Esophagus (tissue), 2 donors: ENCODE measurements at regions not wholly inside any gene's neighbourhood (a gene's known extent, or its start where the extent isn't known, plus 50 kb on each side); places are given as distances from the start of the nearest gene placed in this dataset.

Experiments
- H3K27ac ChIP-seq, 2 donors: one replicate each; pipeline ENCODE4 v1.5.1; 2013; ENCODE audit warnings: low read depth in 2 of 2, mild to moderate bottlenecking in 2 of 2, inconsistent platforms in 1 of 2, low read length in 1 of 2, moderate library complexity in 1 of 2
- H3K27me3 ChIP-seq, 2 donors: one replicate each; pipeline ENCODE4 v1.6.1; 2013; ENCODE audit warnings: low read length in 2 of 2, control low read depth in 1 of 2, mild to moderate bottlenecking in 1 of 2; ENCODE audit not compliant: insufficient read depth in 2 of 2, control insufficient read depth in 1 of 2
- H3K36me3 ChIP-seq, 2 donors: one replicate each; pipeline ENCODE4 v1.6.1; 2013; ENCODE audit warnings: low read length in 1 of 2; ENCODE audit not compliant: control insufficient read depth in 2 of 2, insufficient read depth in 2 of 2
- H3K4me1 ChIP-seq, 2 donors: one replicate each; pipeline ENCODE4 v1.6.1; 2013; ENCODE audit warnings: low read length in 1 of 2; ENCODE audit not compliant: control insufficient read depth in 2 of 2, insufficient read depth in 2 of 2
- H3K4me3 ChIP-seq, 2 donors: one replicate each; pipeline ENCODE4 v1.5.1; 2013; ENCODE audit warnings: low read length in 2 of 2, mild to moderate bottlenecking in 2 of 2, low read depth in 1 of 2, moderate library complexity in 1 of 2
- H3K9me3 ChIP-seq, 2 donors: one replicate each; pipeline ENCODE4 v1.6.1; 2013; ENCODE audit warnings: mild to moderate bottlenecking in 2 of 2, low read depth in 1 of 2, low read length in 1 of 2, moderate library complexity in 1 of 2; ENCODE audit not compliant: control insufficient read depth in 2 of 2, insufficient read depth in 1 of 2
- WGBS, 2 donors: extraction: QIAGEN DNeasy Blood & Tissue Kit; methylation state at CpG; one replicate each; pipeline ENCODE4 v1.1.7; 2013; 5-methylcytosine and 5-hydroxymethylcytosine counted together
- donor health status: healthy with polysubstance abuse.
- donor health status: Bipolar disorder and iron deficiency.

GRCh38 chr6:154580397-154581135 is 70.1 kb upstream of the CNKSR3 start:
- Histone ChIP-seq H3K4me1 (peaks cover 0 to 6% of the 10 kb centered on the region in 2 donors), H3K27me3 (no peaks in the 10 kb centered on the region), H3K36me3 (no peaks in the 10 kb centered on the region), H3K27ac (no peak overlapping the region), H3K9me3 (no peaks in the 10 kb centered on the region), H3K4me3 (no peak overlapping the region)

DNA sequence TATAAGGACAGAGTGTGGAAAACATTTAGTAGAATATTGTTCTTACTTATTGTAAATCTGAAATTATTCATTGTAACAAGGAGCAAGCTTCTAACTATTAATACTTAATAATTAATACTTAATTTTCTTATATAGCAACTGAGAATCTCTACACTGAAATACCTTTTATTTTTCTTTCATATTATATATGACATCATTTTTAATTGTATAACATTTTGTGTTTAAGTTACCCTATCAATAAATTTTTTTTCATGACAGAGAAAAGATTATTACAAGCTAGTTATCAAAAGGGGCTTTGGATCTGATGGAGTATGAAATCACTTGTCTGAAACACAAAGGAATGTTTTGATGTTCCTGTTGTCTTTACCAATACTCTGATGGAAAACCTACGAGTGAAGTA is 72.2 kb upstream of the CNKSR3 start:
- Histone ChIP-seq H3K4me3 (no peak overlapping the region), H3K4me1 (peaks cover 0 to 6% of the 10 kb centered on the region in 2 donors), H3K9me3 (no peaks in the 10 kb centered on the region), H3K36me3 (no peaks in the 10 kb centered on the region), H3K27me3 (no peaks in the 10 kb centered on the region), H3K27ac (no peak overlapping the region)
- WGBS, 2 donors: 70 to 79% methylated on average over 1 of the region's 1 CpG

DNA sequence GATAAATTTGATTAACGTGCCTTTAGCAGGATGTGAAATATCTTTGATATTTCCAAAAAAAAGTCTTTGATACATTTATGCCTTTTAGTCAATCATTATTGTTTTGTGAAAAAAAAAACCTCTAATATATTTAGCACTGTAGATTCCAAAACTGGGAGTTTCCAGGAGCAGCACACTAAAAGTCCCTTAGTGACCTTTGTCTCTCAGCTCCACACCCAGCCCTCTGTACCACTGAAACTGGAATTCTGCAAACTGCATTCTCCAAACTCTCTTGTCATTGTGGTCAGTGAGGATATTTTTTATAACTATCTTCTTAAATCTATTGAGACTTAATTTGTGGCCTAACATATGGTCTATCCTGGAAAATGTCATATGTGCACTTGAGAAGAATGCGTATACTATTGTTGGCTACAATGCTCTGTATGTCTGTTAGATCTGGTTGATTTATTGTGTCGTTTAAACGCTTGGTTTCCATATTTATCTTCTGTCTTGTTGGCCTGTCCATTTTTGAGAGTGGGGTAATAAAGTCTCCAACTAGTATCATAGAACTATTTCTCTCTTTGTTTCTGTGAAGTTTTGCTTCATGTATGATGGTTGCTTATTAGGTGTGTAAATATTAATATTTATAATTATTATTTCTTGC is 73.2 kb upstream of the CNKSR3 start:
- H3K4me3 ChIP-seq: no peak overlapping the region
- no peak overlapping the region for H3K27ac ChIP-seq
- no peaks in the 10 kb centered on the region for H3K36me3 ChIP-seq
- no peaks in the 10 kb centered on the region for H3K9me3 ChIP-seq
- peaks cover 0 to 2% of the 10 kb centered on the region in 2 donors for H3K4me1 ChIP-seq
- no peaks in the 10 kb centered on the region for H3K27me3 ChIP-seq
- WGBS, 2 donors: 85 to 86% methylated on average over 4 of the region's 4 CpGs

- H3K27me3 ChIP-seq: no peaks in the 10 kb centered on the region
- no peaks in the 10 kb centered on the region for H3K9me3 ChIP-seq
- WGBS, 2 donors: 51 to 52% methylated on average over 4 of the region's 4 CpGs
- H3K4me3 ChIP-seq: no peak overlapping the region
- no peaks in the 10 kb centered on the region for H3K36me3 ChIP-seq
- H3K27ac ChIP-seq: no peak overlapping the region
- H3K4me1 ChIP-seq: no peaks in the 10 kb centered on the region
Measured at GRCh38 chr6:154590756-154591155, 80.3 kb upstream of the CNKSR3 start.

DNA sequence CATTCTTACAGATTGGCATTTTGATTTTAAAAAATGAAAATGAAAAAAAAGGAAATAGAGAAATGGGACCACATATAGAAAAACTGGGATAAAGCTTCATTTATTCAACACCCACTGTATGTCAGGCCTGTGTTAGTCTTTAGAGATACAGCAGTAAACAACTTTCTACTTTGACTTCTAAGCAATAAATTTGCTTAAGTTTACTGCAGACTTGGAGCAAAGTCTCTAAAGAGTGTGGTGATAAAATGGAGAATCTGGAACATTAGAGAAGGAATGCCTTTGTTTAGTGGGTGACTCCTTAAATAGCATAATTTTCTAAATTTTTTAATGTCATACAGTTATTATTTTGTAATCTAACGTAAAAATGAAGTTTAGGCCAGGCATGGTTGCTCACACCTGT is 80.7 kb upstream of the CNKSR3 start:
- Histone ChIP-seq H3K9me3 (no peaks in the 10 kb centered on the region), H3K4me1 (no peaks in the 10 kb centered on the region), H3K27ac (no peak overlapping the region)

GRCh38 chr6:154592199-154592860 is 81.8 kb upstream of the CNKSR3 start:
- Histone ChIP-seq H3K4me3 (no peak overlapping the region), H3K27ac (no peak overlapping the region)
- 82 to 90% methylated on average over 10 of the region's 10 CpGs for WGBS, 2 donors

More for the DNA sequence above, 80.7 kb upstream of the CNKSR3 start:
- no peaks in the 10 kb centered on the region for H3K27me3 ChIP-seq
- WGBS, 2 donors: 86 to 88% methylated on average over 1 of the region's 1 CpG
- no peak overlapping the region for H3K4me3 ChIP-seq
- H3K36me3 ChIP-seq: no peaks in the 10 kb centered on the region

GRCh38 chr6:154593122-154593521 is 82.6 kb upstream of the CNKSR3 start:
- Histone ChIP-seq H3K4me3 (no peak overlapping the region), H3K27ac (no peak overlapping the region), H3K27me3 (no peaks in the 10 kb centered on the region), H3K4me1 (no peaks in the 10 kb centered on the region), H3K36me3 (no peaks in the 10 kb centered on the region), H3K9me3 (no peaks in the 10 kb centered on the region)
- 72 to 81% methylated on average over 7 of the region's 7 CpGs for WGBS, 2 donors

More at GRCh38 chr6:154592199-154592860, 81.8 kb upstream of the CNKSR3 start:
- Histone ChIP-seq H3K27me3 (no peaks in the 10 kb centered on the region), H3K4me1 (no peaks in the 10 kb centered on the region), H3K36me3 (no peaks in the 10 kb centered on the region), H3K9me3 (no peaks in the 10 kb centered on the region)

- Histone ChIP-seq H3K9me3 (no peaks in the 10 kb centered on the region), H3K4me3 (no peak overlapping the region), H3K27me3 (no peaks in the 10 kb centered on the region), H3K36me3 (no peaks in the 10 kb centered on the region), H3K27ac (no peak overlapping the region), H3K4me1 (no peaks in the 10 kb centered on the region)
- WGBS, 2 donors: 93 to 95% methylated on average over 9 of the region's 9 CpGs
Measured at GRCh38 chr6:154594496-154595198, 84.2 kb upstream of the CNKSR3 start.

GRCh38 chr6:154595538-154595937 is 85.1 kb upstream of the CNKSR3 start:
- Histone ChIP-seq H3K27me3 (no peaks in the 10 kb centered on the region), H3K9me3 (no peaks in the 10 kb centered on the region), H3K4me3 (no peak overlapping the region), H3K4me1 (no peaks in the 10 kb centered on the region), H3K27ac (no peak overlapping the region), H3K36me3 (no peaks in the 10 kb centered on the region)
- whole genome bisulfite sequencing, 2 donors: 77 to 82% methylated on average over 1 of the region's 1 CpG
